ENCODE measurements at regions not wholly inside any gene's neighbourhood (a gene's known extent, or its start where the extent isn't known, plus 50 kb on each side); places are given as distances from the start of the nearest gene placed in this dataset.
"Not testable (repeated sequence)": the region's sequence is repeated elsewhere in the genome, so short reads cannot be mapped to it uniquely, and the experiment has no call there.

- no peak for DNase-seq
Observed at GRCh38 chr14:22184157-22184829, 404.7 kb downstream of the DAD1 start.

DNA sequence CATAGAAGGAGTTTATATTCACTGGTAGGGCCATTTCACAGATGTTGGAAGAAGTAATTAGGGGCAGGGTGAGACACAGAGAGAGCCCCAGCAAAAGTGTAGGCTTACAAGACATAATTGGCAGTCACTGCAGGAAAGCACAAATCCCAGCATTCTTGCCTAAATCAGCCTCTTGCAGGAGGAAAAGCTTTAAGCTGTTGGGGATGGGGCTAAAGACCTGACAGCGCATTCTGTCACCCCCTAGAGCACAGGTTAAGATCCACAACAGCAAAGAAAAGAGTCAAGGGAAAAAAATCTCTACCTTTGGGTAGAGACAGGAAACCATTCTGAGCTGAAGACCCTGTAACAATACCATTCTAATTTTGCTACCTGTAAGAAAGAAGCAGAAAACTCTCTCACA, 409.0 kb downstream of the DAD1 start:
- no peak for DNase-seq

GRCh38 chr14:22179190-22179589, 409.8 kb downstream of the DAD1 start:
- no peak for DNase-seq

DNA sequence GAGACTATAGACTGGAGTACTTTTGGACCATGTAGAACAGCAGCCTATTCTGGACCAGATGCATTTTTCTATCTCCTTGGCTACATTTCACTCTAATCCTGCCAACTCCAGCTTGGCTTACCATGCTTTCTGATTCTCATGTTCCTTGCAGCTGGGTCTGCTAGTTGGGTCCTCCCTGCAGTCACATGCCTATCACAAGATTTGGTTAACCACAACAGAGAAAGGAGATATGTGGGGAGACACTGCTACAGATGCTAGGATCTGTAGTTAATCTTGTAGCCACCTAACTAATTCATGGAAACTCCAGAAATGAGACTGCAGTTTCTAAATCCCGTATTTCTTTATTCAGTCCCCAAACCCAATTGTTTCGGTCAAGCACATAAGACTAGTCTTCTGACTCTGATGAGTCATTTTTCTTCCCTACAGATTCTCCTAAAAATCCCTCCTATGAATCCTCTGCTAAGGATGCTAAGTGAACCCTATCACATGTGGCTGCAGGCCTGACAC, 410.6 kb downstream of the DAD1 start:
- no peak for DNase-seq

DNA sequence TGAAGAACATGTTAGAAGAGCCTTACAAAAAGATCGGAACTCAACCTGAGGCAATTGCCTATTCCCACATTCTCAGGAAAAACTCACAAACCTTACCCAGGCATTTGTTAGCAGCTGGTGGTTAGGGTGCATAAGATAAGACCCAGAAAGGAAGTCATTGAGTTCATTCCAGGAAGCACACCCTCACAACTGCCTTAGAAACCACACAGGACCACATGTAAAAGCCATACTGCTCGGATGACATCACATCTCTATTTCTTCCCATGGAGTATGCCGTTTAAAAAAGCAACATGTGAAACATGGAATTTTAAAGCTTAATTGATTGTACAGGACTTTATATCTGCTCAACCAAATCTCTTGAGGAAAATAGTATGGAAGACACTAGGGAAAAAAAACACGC, 411.2 kb downstream of the DAD1 start:
- DNase-seq: no peak

DNA sequence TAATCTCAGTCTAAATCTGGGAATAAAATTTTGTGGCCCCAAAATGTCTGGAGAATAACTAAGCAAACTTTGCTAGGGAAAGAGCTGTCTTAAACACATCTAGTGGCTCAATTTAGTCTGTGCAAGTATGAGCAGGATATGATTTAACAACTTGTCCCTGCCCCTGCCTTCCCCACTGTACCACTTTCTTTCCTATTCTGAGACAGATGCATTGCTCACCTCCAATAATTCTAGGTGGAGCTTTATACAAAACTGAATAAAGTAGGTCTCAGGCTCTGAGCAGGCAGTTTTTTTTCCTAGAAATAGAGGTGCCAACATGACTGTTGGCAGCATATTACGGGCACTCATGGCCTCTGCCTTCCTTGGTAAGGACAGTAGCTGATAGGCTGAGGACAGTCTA, 412.1 kb downstream of the DAD1 start:
- DNase-seq: no peak

DNA sequence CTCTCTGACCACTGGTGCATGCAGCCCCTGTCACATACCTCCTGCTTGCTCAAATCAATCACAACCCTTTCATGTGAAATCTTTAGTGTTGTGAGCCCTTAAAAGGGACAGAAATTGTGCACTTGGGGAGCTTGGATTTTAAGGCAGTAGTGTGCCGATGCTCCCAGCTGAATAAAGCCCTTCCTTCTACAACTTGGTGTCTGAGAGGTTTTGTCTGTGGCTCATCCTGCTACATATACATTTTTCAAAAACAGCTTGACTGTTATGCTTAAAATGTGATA, 413.8 kb downstream of the DAD1 start:
- DNase-seq: not testable (repeated sequence)

- DNase-seq: no peak
Observed at GRCh38 chr14:22174412-22175277, 414.4 kb downstream of the DAD1 start.

- DNase-seq: no peak
Observed at GRCh38 chr14:22168092-22168955, 420.7 kb downstream of the DAD1 start.

DNA sequence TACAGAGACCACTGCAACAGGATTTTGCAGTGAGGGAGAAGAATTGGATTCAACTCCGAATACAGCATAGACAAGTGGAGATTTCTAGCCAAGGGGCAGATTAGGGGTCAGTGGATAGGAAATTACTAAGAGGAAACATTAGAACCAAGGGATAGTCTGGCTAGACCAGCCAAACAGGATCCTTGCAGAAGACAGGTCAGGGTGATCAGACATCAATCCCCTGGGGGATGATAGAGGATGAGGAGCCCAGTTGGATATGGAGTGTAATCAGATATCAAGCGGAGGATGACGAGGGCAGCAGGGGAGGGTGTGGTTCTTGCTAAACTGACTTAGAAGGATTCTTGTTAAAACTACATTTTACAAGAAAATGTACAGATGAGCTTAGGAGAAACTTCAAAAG, 424.4 kb downstream of the DAD1 start:
- no peak for DNase-seq

DNA sequence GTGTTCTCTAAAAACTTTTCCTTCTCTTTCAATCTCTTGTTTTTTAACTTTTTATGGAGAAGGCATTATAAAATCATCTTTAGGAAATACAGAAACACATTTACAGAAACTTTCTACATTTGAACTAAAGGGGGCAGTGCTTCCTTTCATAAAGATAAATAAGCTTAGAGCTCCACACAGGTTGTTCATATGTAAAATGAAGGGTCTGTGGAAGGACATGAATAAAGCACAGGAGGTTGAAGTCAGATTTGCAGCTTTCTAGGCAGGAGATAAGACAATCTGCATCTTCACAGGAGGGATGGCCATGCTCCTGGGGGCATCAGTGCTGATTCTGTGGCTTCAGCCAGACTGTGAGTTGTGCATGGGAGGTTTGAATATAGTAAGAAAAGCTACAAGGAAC, 426.0 kb downstream of the DAD1 start:
- no peak for DNase-seq

GRCh38 chr14:22159957-22160356, 429.1 kb downstream of the DAD1 start:
- no peak for DNase-seq

GRCh38 chr14:22159099-22159498, 429.9 kb downstream of the DAD1 start:
- peak; percentile 18 for DNase-seq

DNA sequence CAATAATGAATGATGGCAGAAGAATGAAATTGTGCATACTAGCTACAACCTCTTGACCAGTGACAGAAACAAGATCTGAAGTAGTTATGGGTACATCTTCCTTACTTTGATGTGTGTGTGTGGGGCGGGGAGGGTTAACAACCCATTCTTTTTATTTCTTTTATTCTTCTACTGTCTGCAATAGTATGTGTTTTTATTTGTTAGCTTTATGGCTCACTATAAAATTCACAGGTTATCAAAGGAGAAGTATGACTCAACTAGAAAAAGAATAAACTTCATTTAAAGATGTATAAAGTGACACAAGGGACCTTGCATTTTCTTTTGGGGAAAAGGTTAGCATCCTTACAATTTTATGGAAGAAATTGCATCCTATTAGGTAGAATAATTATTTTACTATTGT, 430.5 kb downstream of the DAD1 start:
- no peak for DNase-seq

DNA sequence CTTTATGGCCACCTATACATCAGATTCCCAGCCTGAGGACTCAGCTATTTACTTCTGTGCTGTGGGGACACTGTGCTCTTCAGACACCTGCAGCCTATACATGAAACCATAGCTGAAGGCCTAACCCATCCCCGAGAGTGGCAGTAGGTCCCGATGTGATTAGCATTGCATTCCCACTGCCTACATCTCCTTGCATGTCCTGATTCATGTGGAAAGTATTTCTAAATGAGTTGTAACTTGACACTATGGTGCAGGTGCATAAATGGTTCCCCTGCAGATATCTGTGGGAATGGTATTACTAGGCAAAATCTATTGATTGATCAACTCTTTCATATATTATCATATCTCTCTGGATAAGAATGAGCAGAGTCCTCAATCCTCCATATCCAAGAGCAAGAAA, 433.5 kb downstream of the DAD1 start:
- DNase-seq: no peak

DNA sequence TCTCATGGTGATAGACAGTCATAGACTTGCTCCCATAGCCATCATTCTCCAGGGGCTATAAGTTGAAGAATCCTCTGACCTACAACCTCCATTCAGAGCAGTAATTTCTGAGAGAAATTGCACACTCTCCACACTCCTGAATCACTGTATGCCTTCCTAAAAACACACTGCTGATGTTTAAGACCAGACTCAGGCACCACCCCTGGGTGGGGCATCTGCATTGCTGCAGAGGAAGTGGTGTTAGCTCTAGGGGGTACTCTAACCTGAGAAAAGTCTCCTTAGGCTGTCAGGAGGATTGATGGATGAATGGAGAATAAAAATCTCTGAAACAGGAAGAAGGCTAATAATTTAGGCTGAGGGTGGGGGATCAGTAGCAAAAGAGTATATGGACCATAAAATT, 436.1 kb downstream of the DAD1 start:
- DNase-seq: no peak

DNA sequence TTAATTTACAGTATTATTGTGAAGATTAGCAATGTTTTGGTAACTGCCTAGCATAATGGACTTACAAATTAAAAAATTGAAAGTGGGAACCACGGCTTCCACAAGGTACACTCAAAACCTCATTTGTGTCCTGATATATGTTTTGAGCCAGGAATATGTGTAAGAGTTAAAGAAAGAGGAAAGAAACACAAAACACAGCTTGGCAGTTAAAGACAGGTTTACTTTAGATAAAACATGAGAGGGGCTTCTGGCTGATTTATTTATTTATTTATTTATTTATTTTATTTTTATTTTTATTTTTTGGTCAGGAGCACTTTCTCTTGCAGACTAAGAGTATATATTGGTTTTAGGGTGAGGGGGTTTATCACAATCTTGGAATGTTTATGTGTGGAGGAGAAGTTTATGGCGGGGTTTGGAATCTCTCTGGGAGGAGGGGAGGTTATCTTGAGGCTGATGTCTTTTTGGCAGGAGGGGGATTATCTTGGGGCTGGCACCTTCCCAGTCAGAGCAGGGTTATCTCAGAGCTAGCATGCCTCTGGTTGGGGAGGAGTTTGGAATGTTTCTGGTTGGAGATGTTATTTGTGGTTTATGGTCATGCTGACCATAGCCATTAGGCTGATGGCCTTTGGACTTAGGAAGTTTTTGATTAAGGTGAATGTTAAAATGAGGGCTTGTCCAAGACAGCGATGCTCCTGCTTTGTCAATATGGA, 436.7 kb downstream of the DAD1 start:
- no peak for DNase-seq

GRCh38 chr14:22151121-22151520, 437.9 kb downstream of the DAD1 start:
- DNase-seq: no peak

GRCh38 chr14:22149058-22149457, 440.0 kb downstream of the DAD1 start:
- no peak for DNase-seq

DNA sequence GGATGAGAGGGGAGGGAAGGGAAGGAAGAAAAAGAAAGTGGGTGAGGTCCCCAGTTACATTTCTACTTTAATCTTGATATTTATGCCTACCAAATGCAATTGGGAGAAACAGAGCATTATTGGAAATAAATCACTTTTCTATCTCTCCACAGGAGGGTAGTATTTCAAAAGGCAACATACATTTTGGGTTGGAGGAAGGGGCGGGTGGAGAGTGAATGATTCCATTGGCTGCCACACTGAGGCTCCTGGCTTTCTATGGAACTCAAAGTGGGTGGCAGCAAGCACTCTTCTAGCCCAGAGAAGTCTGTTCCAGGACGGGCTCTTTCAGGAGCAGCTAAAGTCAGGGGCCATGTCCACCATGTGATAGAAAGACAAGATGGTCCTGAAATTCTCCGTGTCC, 441.3 kb downstream of the DAD1 start:
- DNase-seq: no peak

- no peak for DNase-seq
Observed at GRCh38 chr14:22143363-22143762, 445.7 kb downstream of the DAD1 start.

GRCh38 chr14:22140633-22141032, 448.4 kb downstream of the DAD1 start:
- DNase-seq: no peak
